HG03342 (cell line): ENCODE measurements at regions not wholly inside any gene's neighbourhood (a gene's known extent, or its start where the extent isn't known, plus 50 kb on each side); places are given as distances from the start of the nearest gene placed in this dataset.

ENCODE experiments used
- ATAC-seq: cut with Tn5 transposase; IDR thresholded peaks from one replicate; pipeline ENCODE4 v1.9.1; 2021; ENCODE audit warnings: mild to moderate bottlenecking, moderate library complexity; ENCODE audit not compliant: unreplicated experiment

DNA sequence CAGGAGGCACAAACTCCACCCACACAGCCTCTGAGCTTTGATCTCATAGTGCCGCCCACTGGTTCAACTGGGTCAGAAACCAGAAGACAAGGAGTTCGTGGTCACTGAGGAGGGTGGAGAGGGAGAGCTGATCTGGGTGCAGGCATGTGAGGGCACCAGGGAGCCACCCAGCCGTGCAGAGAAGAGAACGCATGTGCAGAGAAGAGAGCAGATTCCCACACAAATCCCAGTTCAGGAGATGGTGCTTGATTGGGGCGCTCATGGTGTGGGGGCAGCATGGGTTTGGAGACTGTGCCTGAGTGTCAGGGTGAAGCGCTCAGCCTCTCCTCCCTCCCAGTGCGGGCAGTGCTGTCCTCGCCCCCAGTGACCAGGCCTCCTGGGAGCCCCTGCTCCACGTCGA lies 375.2 kb upstream of the MYT1L start:
- ATAC-seq: no peak

DNA sequence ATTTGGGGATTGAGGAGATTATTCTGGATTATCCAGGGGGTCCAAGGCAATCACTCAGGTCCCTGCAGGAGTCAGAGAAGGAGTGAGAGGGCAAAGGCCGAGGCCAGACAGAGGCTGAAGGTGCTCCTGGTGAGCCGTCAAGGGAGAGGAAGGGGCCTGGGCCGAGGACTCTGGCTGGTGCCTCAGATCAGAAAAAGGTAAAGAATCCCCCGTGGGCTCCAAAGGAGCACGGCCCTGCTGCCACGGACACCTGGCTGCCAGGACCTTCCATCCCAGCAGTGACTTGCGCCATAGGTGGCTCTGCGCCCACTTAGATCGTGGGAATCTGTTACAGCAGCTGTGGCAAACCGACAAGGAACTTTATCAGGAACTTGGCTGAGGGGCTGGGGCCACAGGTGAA lies 374.8 kb upstream of the MYT1L start:
- ATAC-seq: no peak

- ATAC-seq: no peak
Measured at GRCh38 chr2:2704428-2705090, 373.5 kb upstream of the MYT1L start.

DNA sequence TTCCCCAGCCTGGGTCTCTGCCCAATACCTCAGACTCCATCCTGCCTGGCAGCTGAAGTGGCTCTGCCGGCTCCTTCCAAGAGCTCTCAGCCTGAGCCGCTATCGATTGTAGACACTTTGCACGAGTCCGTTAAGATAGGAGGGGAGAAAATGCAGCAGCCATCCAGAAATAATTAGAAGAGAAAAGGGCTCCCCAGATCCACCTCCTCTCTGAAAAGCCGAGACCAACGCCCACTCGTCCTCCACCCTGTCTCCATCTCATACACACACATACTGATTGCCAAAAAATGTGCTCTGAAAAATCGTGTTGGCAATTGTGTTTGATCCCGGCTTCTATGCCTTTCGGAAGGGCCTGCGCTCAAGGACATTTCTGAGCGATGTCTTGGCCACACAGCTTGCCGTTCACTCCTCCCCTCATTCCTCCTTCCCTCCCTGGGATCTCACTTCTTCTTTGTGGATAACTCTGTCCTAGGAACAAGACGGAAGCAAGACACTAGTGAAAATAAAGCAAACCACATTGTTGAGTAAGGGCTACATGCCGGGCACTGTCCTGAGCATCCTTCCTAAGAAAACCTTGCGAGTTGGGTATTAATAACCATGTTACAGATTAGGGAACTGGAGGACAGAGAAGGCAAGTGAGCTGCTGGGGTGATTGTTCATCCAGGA lies 372.8 kb upstream of the MYT1L start:
- no peak for ATAC-seq

- no peak for ATAC-seq
Measured at GRCh38 chr2:2703172-2703571, 372.1 kb upstream of the MYT1L start.

- no peak for ATAC-seq
Measured at GRCh38 chr2:2702385-2702784, 371.3 kb upstream of the MYT1L start.

DNA sequence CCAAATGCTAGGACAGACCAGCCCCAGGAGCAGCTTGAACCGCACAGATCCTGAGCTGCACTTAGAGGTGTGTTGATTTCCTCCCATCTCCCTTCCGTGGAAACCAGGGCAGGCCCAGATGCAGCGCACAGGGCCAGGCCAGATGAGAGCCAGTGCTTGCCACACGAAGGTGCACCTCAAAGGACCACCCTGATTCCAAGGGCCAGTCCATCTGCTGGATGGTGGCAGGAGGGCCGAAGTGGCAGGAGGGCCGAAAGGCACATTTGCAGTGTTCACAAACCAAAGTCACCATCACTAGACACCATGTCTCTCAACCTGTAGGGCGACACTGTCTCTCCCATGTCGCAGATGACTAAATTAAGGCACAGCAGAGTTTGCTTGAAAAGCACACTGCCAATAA lies 370.7 kb upstream of the MYT1L start:
- no peak for ATAC-seq

GRCh38 chr2:2701176-2701781 lies 370.2 kb upstream of the MYT1L start:
- no peak for ATAC-seq

GRCh38 chr2:2699121-2699505 lies 368.0 kb upstream of the MYT1L start:
- no peak for ATAC-seq

GRCh38 chr2:2698182-2699120 lies 367.4 kb upstream of the MYT1L start:
- no peak for ATAC-seq

GRCh38 chr2:2696733-2697455 lies 365.8 kb upstream of the MYT1L start:
- ATAC-seq: no peak

DNA sequence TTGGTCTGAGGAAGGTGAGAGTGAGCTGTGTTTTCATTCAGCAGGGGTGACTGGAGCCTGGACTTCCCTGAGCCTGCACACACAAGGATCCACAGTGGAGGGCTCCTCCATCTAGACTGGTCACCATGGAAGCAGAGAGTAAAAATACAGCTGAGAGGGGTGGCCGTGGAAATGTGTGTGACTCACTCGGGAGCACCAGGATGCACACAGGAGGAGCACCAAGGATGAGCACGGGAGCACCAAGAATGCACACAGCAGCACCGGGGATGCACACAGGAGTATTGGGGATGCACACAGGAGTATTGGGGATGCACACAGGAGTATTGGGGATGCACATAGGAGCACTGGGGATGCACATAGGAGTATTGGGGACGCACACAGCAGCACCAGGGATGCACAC lies 365.2 kb upstream of the MYT1L start:
- no peak for ATAC-seq

DNA sequence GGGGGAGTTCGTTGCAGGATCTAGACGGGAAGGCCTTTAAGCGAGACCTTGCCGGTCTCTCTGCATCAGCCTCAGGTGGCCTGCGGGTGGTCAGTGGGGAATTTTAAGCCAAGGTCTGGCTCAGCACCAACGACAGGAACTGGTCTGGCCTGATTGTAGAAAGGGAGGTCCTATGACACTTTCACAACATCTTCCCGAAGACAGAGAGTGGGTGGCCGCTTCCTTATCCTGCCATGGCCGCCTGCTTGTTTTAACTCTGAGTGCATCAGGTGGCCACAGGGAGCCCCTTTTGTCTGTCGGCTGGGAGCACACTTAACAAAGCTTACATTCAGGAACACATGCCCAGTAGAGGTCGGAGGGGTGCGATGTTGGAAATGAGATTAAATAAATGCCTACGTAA lies 363.7 kb upstream of the MYT1L start:
- ATAC-seq: no peak

DNA sequence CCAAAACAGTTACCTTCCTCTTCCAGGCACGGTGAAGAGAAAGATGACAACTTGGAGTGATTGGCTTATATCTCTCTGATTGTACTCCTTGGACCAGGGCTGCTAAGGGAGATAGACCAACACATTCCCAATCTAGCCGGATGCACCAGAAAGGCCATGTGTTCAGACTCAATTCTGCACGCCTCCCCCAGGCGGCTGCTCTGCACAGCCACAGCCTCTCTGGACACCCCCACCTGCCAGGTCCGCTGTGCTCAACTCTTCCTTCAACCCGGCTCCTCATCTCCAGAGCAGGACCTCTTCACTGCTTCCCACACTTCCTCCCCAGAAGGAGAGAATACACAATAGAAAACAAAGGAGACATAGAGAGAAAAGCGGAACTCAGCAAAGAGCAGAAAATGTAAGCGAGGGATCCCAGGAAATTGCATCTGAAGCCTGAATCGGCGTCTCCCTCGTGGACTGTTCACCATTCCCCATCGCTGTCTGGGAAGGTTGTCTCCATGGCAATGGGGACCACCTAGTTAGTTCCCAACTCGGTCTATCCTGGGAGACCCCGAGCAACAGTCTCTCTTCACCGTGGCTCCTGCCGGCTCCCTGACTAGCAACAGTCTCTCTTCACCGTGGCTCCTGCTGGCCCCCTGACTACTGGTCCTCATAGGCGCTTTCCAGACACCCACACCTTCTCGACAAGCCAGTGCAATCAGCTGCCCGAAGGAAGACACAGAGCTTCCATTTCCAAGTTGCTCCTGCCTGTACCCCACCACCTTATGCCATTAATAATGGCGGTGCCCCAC lies 361.7 kb upstream of the MYT1L start:
- no peak for ATAC-seq

GRCh38 chr2:2691419-2691818 lies 360.3 kb upstream of the MYT1L start:
- no peak for ATAC-seq

GRCh38 chr2:2690985-2691384 lies 359.9 kb upstream of the MYT1L start:
- ATAC-seq: no peak

DNA sequence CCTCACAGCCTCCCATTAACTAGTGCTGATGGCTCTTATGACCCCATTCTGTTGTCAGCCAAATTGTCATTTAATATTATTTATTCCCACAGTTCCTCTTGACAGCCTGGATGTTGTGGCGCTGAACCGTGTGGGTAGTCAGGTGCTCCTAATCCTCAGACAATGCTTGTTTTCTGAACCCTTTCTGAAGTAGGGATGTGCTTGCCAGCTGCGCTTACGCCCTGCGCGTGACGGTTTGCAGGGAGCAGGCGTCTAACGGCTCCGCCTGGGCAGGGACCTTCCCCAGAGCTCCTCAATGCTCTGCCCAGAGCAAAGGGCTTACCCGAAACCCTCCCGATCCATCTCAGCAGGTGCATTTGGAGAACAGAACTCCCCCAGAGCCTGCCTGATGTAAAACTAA lies 358.2 kb upstream of the MYT1L start:
- ATAC-seq: no peak

GRCh38 chr2:2688254-2688653 lies 357.2 kb upstream of the MYT1L start:
- ATAC-seq: no peak

GRCh38 chr2:2687745-2688144 lies 356.7 kb upstream of the MYT1L start:
- no peak for ATAC-seq

DNA sequence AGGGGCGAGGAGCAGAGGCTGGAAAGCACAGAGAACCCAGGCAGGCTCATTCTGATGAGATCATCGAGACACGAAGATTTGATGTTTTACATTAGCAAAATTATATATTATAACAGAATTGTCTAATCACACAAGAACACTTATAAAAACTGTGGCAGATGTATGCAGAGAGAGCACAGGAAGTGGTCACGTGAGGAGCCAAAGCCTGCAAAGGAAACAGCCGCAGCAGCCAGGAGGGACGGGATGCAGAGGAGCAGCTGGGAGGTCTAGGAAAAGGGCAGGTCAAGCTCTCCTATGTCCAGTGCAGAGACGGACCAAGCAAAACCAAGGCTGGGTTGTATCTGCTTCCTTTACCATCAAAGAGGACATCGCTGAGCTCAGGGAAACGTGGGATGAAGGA lies 355.1 kb upstream of the MYT1L start:
- ATAC-seq: no peak
